ENCODE measurements at regions not wholly inside any gene's neighbourhood (a gene's known extent, or its start where the extent isn't known, plus 50 kb on each side); places are given as distances from the start of the nearest gene placed in this dataset.

DNA sequence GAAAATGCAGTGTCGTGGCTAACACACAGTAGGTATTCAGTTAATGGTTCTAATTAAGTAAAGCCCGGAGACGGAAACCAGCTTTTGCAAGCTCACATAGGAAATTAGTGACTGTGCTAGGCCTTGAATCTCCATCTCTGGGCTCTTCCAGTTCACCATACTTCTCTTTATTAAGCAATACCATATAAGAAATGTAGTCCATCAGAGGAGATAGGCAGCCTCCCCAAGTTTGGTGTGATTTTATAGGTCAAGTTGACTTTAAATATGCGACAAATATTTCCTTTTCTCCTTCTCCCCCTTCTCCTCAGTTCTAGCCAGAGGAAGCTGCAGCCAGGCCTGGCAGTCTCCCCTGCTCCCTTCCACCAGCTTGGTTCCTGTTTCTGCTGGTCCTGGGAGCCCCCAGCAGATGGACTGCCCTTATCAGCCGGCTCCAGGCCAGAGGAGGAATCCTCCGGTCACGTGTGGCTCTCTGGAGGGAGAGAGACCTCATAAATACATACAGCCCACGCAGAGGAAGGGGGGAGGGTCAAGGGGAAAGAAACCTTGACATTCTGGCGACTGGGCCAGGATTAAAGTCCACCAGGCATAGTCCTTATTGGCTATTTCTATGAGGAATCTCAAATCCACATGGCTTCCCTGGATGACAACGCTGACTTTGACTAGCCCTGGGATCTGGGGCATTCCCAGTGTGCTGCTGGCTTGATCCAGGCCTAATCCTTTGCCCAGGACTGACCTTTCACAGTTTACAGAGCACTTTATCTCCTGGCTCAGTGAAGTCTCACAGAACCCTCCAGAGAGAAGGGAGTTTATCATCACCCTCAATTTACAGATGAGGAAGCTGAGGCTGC, 115.1 kb upstream of the JUN start:
- Histone ChIP-seq H4K20me1 (replicated peaks; ENCODE audit: control insufficient read depth, insufficient read depth, low read length) (no peaks in the 10 kb centered on the region), H3K9me3 (replicated peaks; ENCODE audit: control insufficient read depth, insufficient read depth, low read depth, low read length) (no peaks in the 10 kb centered on the region), H3K9me1 (ENCODE audit: control insufficient read depth, insufficient read depth, low read length) (peaks cover 4% of the 10 kb centered on the region), H3K4me1 (replicated peaks in 1 of 2; ENCODE audit: control insufficient read depth in 2 of 2, insufficient read depth in 2 of 2, low read length in 2 of 2) (peaks cover 56 to 75% of the 10 kb centered on the region in 2 experiments), H3K4me3 (no peak overlapping the region; the same call in 1 of the 2 replicates), H3K27ac (ENCODE audit: extremely low read depth, low read depth, low read length) (peak overlapping the region; percentile 95), H3K9ac (ENCODE audit: insufficient read depth in 1 of 2, low read depth in 2 of 2, low read length in 2 of 2) (peak overlapping the region; percentile 49 to 74; a peak in 3 of 4 replicates), H3K79me2 (ENCODE audit: control insufficient read depth, insufficient read depth, low read length) (no peaks in the 10 kb centered on the region), H3K27me3 (ENCODE audit: control insufficient read depth in 2 of 2, insufficient read depth in 2 of 2, low read length in 2 of 2) (no peaks in the 10 kb centered on the region), H3K4me2 (ENCODE audit: insufficient read depth, low read length) (peak overlapping the region; percentile 82), H2AFZ (ENCODE audit: low read depth, low read length) (peak overlapping the region; percentile 85), H3K36me3 (ENCODE audit: control insufficient read depth, insufficient read depth, low read length) (no peaks in the 10 kb centered on the region)
- POLR2A ChIA-PET: interaction anchor here (0.6 to 3.5 kb wide), 11 partner anchors 9 to 119 kb away, joined by 3 to 17 read pairs (median 5); partner anchors contain the start of gene JUN
- FAIRE-seq (peak; percentile 98), ATAC-seq (peak; percentile 84), DNase-seq (ENCODE audit: extremely low read depth in 1 of 4, low spot score in 3 of 4) (peak; percentile 96 to 99 (median 98))
- CTCF ChIA-PET (ENCODE audit: low intra/inter-chr PET ratio): no interaction called here
- no TSS peak for BruUV-seq (replicated peaks)
- intact Hi-C loops (cut with micrococcal nuclease) (loop anchor here (1.0 to 5.0 kb wide), 4 partner anchors 15 to 114 kb away; partner anchors contain the start of gene JUN), in situ Hi-C loops (cut with MboI) (no loop called here)
- WGBS (ENCODE audit: insufficient coverage, low coverage, missing lambda C conversion rate): under 1% methylated on average over 10 of the region's 10 CpGs
- TF ChIP-seq MAX (CRISPR knock-in tag; IDR thresholded peaks at IDR 0.05): peak; percentile 85
- peak; percentile 55 for TF ChIP-seq TAF1 (IDR thresholded peaks at IDR 0.05; ENCODE audit: control insufficient read depth, extremely low read depth, insufficient read depth, low read length, severe bottlenecking)
- peak; percentile 89 for TF ChIP-seq PHB2 (IDR thresholded peaks at IDR 0.05; ENCODE audit: low read depth)
- peak; percentile 97 for TF ChIP-seq HMGN3 (IDR thresholded peaks at IDR 0.05; ENCODE audit: borderline replicate concordance, extremely low read depth, insufficient read length, low read depth, low read length)
- no peak for TF ChIP-seq RBM17 (IDR thresholded peaks at IDR 0.05; ENCODE audit: borderline replicate concordance, low read depth, low read length)
- peak; percentile 94 for TF ChIP-seq ZNF444 (CRISPR knock-in tag; IDR thresholded peaks at IDR 0.05)
- no peak for TF ChIP-seq E4F1 (CRISPR knock-in tag; IDR thresholded peaks at IDR 0.05; ENCODE audit: borderline replicate concordance)
- TF ChIP-seq ZNF589 (CRISPR knock-in tag; IDR thresholded peaks at IDR 0.05; ENCODE audit: low read depth): peak; percentile 97
- TF ChIP-seq ZNF232 (CRISPR knock-in tag; IDR thresholded peaks at IDR 0.05): no peak
- TF ChIP-seq ZNF717 (CRISPR knock-in tag; IDR thresholded peaks at IDR 0.05): no peak
- no peak for TF ChIP-seq SAFB (IDR thresholded peaks at IDR 0.05; ENCODE audit: borderline replicate concordance, low read depth, low read length)
- TF ChIP-seq RCOR1 (IDR thresholded peaks at IDR 0.05; ENCODE audit: borderline replicate concordance in 1 of 2, low read depth in 2 of 2, low read length in 2 of 2): peak; percentile 81 to 96
- no peak for TF ChIP-seq ZNF699 (CRISPR knock-in tag; IDR thresholded peaks at IDR 0.05; ENCODE audit: insufficient replicate concordance)
- TF ChIP-seq CBX1 (IDR thresholded peaks at IDR 0.05; ENCODE audit: low read depth): peak; percentile 69; the same call in 1 of the 2 replicates
- TF ChIP-seq ZSCAN29 (IDR thresholded peaks at IDR 0.05): no peak
- TF ChIP-seq NFIC (IDR thresholded peaks at IDR 0.05): peak; percentile 93
- TF ChIP-seq XRCC5 (IDR thresholded peaks at IDR 0.05; ENCODE audit: low read depth, low read length): no peak
- peak; percentile 75; the same call in 1 of the 2 replicates for TF ChIP-seq ZNF24 (IDR thresholded peaks at IDR 0.05)
- no peak for TF ChIP-seq BMI1 (IDR thresholded peaks at IDR 0.05; ENCODE audit: low read length)
